GM12865 (cell line): ENCODE measurements at regions not wholly inside any gene's neighbourhood (a gene's known extent, or its start where the extent isn't known, plus 50 kb on each side); places are given as distances from the start of the nearest gene placed in this dataset.

Source experiments
- DNase-seq: peaks from one replicate; pipeline ENCODE4 v3.0.0; 2010; ENCODE audit warnings: low read depth
- H3K4me3 ChIP-seq: 2 replicates; pipeline ENCODE4 v1.5.1; 2011; ENCODE audit warnings: mild to moderate bottlenecking, low read depth, low read length, control low read depth
- TF ChIP-seq, protein P1 (sequence below): IDR thresholded peaks from 2 replicates; pipeline ENCODE4 v1.5.1; 2011; ENCODE audit warnings: low read length, control low read depth, low read depth, inconsistent platforms; ENCODE audit not compliant: insufficient read depth; ENCODE audit errors: missing control alignments

GRCh38 chr20:19923762-19924161, 93.4 kb upstream of the NAA20 start:
- TF ChIP-seq, protein P1, sequence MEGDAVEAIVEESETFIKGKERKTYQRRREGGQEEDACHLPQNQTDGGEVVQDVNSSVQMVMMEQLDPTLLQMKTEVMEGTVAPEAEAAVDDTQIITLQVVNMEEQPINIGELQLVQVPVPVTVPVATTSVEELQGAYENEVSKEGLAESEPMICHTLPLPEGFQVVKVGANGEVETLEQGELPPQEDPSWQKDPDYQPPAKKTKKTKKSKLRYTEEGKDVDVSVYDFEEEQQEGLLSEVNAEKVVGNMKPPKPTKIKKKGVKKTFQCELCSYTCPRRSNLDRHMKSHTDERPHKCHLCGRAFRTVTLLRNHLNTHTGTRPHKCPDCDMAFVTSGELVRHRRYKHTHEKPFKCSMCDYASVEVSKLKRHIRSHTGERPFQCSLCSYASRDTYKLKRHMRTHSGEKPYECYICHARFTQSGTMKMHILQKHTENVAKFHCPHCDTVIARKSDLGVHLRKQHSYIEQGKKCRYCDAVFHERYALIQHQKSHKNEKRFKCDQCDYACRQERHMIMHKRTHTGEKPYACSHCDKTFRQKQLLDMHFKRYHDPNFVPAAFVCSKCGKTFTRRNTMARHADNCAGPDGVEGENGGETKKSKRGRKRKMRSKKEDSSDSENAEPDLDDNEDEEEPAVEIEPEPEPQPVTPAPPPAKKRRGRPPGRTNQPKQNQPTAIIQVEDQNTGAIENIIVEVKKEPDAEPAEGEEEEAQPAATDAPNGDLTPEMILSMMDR: no peak
- DNase-seq: no peak
- H3K4me3 ChIP-seq: no peak overlapping the region

DNA sequence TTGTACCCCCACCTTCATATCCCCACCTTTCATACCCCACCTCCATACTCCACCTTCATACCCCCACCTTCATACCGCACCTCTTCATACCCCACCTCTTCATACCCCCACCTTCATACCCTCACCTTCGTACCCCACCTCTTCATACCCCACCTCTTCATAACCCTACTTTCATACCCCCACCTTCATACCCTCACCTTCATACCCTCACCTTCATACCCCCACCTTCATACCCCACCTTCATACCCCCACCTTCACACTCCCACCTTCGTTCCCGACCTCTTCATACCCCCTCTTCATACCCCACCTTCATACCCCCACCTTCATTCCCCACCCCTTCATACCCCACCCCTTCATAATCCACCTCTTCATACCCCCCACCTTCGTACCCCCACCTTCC, 92.9 kb upstream of the NAA20 start:
- no peak for DNase-seq
- TF ChIP-seq, protein P1: no peak
- H3K4me3 ChIP-seq: no peak overlapping the region

DNA sequence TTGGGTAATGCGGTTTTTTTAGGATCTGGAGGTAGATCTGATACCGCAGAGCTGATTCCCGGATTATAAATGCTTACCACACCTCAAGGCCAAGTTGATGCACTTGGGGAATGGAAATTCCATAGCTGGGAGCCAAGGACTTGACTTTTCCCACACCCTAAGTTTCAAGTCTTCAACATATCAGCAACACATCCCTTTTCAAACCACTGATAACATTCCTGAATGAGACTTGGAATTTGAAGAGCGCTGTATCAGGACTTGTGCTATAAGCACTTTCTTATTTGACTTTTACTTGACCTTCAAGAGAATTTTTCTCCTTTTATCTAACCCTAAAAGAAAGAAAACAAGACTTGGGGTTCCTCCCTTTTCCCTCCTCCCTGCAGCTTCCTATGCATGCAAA, 90.6 kb upstream of the NAA20 start:
- TF ChIP-seq, protein P1: no peak
- no peak overlapping the region for H3K4me3 ChIP-seq
- no peak for DNase-seq

- no peak for DNase-seq
- H3K4me3 ChIP-seq: no peak overlapping the region
- TF ChIP-seq, protein P1: no peak
These were observed 88.7 kb upstream of the NAA20 start for GRCh38 chr20:19928328-19929011.

DNA sequence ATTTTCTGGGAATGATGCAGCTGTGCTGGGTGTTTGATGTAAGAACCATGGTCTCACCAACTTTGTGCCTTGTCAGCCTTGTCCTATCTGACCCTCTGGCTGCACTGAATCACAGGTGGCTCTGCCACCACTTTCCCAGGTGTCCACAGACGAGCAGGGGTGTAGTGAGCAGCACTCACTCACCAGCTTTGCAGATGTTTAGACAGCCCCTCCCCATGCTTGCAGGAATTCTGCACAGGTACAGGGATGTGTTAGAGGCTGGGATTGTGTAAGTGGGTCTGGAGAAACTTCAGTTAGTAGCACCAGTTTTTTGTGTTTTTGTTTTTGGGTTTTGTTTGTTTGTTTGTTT, 88.2 kb upstream of the NAA20 start:
- DNase-seq: no peak
- no peak overlapping the region for H3K4me3 ChIP-seq
- TF ChIP-seq, protein P1: no peak

DNA sequence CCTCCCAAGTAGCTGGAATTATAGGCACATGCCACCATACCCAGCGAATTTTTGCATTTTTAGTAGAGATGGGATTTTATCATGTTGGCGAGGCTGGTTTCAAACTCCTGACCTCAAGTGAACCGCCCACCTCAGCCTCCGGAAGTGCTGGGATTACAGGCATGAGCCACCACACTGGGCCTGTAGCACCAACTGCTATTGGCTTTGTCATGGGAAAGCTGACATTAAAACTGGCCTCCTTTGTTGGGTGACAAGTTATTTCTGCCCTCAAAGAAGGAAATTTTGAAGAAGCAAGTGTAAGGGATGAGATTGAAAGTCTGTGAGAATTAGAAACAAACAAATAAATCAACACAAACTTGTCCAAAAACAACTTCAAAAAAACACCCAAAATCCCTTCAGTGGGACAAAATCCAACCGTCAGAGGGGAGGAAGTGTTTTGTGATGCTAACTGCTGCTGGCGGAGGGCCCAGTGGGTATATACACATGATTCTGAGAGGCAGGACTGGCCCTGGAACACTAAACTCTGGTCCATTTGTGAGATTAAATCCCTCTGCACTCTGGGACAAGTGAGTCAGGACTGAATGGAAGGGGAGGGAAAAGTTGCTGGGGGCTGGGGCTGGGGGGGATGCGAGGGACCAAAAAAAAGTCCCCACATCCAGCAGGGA, 87.5 kb upstream of the NAA20 start:
- TF ChIP-seq, protein P1: no peak
- no peak for DNase-seq
- no peak overlapping the region for H3K4me3 ChIP-seq

DNA sequence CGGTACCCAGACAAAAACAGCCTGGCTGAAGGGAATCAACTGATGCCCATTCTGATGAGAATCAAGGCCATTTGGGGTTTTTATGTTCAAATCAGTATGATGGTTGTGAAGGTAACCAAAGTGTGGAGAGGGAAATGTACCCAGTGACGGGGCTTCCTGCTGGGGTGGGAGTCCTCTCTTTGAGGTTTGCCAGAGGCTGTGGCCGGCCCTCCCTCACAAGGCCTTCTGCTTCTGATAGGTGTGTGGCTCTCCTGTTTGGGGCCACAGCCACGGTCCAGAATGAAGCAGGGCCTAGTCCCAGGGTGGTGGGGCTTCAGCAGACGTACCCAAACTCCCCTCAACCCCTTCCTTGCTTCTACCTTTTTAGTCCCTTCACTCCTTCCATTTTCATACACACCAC, 86.7 kb upstream of the NAA20 start:
- DNase-seq: no peak
- TF ChIP-seq, protein P1: no peak

More for the DNA sequence above, 86.7 kb upstream of the NAA20 start:
- H3K4me3 ChIP-seq: no peak overlapping the region
